HepG2 (cell line): ENCODE measurements at regions not wholly inside any gene's neighbourhood (a gene's known extent, or its start where the extent isn't known, plus 50 kb on each side); places are given as distances from the start of the nearest gene placed in this dataset.

Experiments
- BCL6 ChIP-seq: IDR thresholded peaks from 2 replicates; pipeline ENCODE4 v1.6.1; 2016; ENCODE audit warnings: missing genetic modification reagents, missing compliant biosample characterization
- BORCS8-MEF2B ChIP-seq: sonication (generic); formaldehyde crosslinking; IDR thresholded peaks from 2 replicates; pipeline ENCODE4 v1.8.0; 2022; ENCODE audit warnings: mild to moderate bottlenecking, missing genetic modification reagents
- DR1 ChIP-seq: sonication (generic); formaldehyde crosslinking; IDR thresholded peaks from 2 replicates; pipeline ENCODE4 v1.8.0; 2021; ENCODE audit warnings: mild to moderate bottlenecking, missing genetic modification reagents, inconsistent platforms
- HDAC2 ChIP-seq: sonication (generic); formaldehyde crosslinking; IDR thresholded peaks from 2 replicates; pipeline ENCODE4 v1.4.0; 2020; ENCODE audit warnings: missing genetic modification reagents
- HMG20A ChIP-seq: IDR thresholded peaks from 2 replicates; pipeline ENCODE4 v1.6.1; 2016; ENCODE audit warnings: borderline replicate concordance
- HOXA5 ChIP-seq: sonication (generic); formaldehyde crosslinking; IDR thresholded peaks from 2 replicates; pipeline ENCODE4 v1.4.0; 2020; ENCODE audit warnings: missing genetic modification reagents
- MED13 ChIP-seq: sonication (generic); formaldehyde crosslinking; IDR thresholded peaks from 2 replicates; pipeline ENCODE4 v1.5.0; 2020; ENCODE audit warnings: missing genetic modification reagents
- NR2F6 ChIP-seq, 2 experiments: IDR thresholded peaks; 2 replicates each; pipeline ENCODE4 v1.6.1; 2016; ENCODE audit warnings: antibody characterized with exemption in 1 of 2, mild to moderate bottlenecking in 1 of 2
- SP140L ChIP-seq: sonication (generic); formaldehyde crosslinking; IDR thresholded peaks from 2 replicates; pipeline ENCODE4 v1.4.0; 2020; ENCODE audit warnings: missing genetic modification reagents, borderline replicate concordance
- TCF7 ChIP-seq: sonication (generic); IDR thresholded peaks from 2 replicates; pipeline ENCODE4 v1.6.1; 2016; ENCODE audit warnings: antibody characterized with exemption, low read depth
- ZFY ChIP-seq: sonication (generic); formaldehyde crosslinking; IDR thresholded peaks from 2 replicates; pipeline ENCODE4 v1.4.0; 2020; ENCODE audit warnings: missing genetic modification reagents
- ZNF274 ChIP-seq: sonication (generic); formaldehyde crosslinking; IDR thresholded peaks from 2 replicates; pipeline ENCODE4 v1.5.1; 2020; ENCODE audit warnings: mild to moderate bottlenecking, missing genetic modification reagents
- ZNF431 ChIP-seq: sonication (generic); formaldehyde crosslinking; IDR thresholded peaks from 2 replicates; pipeline ENCODE4 v1.9.0; 2022; ENCODE audit warnings: missing genetic modification reagents, low read depth, mild to moderate bottlenecking, borderline replicate concordance
- ZNF577 ChIP-seq: sonication (generic); formaldehyde crosslinking; IDR thresholded peaks from 2 replicates; pipeline ENCODE4 v1.4.0; 2020; ENCODE audit warnings: mild to moderate bottlenecking, low read depth, missing genetic modification reagents, borderline replicate concordance
- ZSCAN25 ChIP-seq: sonication (generic); formaldehyde crosslinking; IDR thresholded peaks from 2 replicates; pipeline ENCODE4 v1.8.0; 2022; ENCODE audit warnings: mild to moderate bottlenecking, missing genetic modification reagents
- TF ChIP-seq, protein P1 (sequence below), 2 experiments: sonication (generic) in 1 of 2; formaldehyde crosslinking in 1 of 2; IDR thresholded peaks; 2 replicates each; pipeline versions ENCODE4 v1.5.1 to v1.6.1; 2011 to 2020; ENCODE audit warnings: borderline replicate concordance in 1 of 2, low read depth in 1 of 2, low read length in 1 of 2, mild to moderate bottlenecking in 1 of 2, missing genetic modification reagents in 1 of 2, moderate library complexity in 1 of 2
- TF ChIP-seq, protein P2 (sequence below): IDR thresholded peaks from 2 replicates; pipeline ENCODE4 v1.6.1; 2016; ENCODE audit warnings: mild to moderate bottlenecking
- TF ChIP-seq, protein P3 (sequence below): sonication (generic); formaldehyde crosslinking; IDR thresholded peaks from 2 replicates; pipeline ENCODE4 v1.5.0; 2020; ENCODE audit warnings: mild to moderate bottlenecking, missing genetic modification reagents
- TF ChIP-seq, protein P4 (sequence below): sonication (generic); formaldehyde crosslinking; IDR thresholded peaks from 2 replicates; pipeline ENCODE4 v1.5.1; 2020; ENCODE audit warnings: mild to moderate bottlenecking, missing genetic modification reagents, borderline replicate concordance

DNA sequence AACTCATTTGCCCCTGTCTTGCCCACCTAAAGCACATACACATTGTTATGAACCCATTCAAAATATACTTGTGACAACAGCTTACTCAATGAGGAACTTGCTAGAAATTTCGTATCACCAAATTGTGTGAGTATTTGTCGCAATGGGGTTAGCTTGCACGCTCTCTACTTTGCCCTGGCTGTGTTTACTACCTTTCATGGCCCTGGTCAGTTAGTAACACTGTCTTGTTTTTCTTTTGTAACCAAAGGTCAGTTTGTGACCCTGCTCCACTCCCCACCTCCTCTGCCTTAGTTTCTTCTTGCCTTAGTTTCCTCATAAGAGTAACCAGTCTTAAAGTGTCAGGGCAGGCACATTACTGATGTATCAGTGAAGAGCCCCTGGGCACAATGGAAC is 205.8 kb upstream of the EEA1 start (continued):
- TF ChIP-seq, protein P1, sequence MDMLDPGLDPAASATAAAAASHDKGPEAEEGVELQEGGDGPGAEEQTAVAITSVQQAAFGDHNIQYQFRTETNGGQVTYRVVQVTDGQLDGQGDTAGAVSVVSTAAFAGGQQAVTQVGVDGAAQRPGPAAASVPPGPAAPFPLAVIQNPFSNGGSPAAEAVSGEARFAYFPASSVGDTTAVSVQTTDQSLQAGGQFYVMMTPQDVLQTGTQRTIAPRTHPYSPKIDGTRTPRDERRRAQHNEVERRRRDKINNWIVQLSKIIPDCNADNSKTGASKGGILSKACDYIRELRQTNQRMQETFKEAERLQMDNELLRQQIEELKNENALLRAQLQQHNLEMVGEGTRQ (IDR thresholded peaks at IDR 0.05; ENCODE audit: low read depth, low read length): no peak
- TF ChIP-seq, protein P1 (CRISPR knock-in tag; IDR thresholded peaks at IDR 0.05; ENCODE audit: borderline replicate concordance): no peak
- TF ChIP-seq MED13 (CRISPR knock-in tag) (0 out of 2 replicates have a peak, but pooled peaks have one; percentile 15), ZSCAN25 (no peak; the same call in 1 of the 2 replicates), DR1 (no peak), ZNF274 (no peak), SP140L (CRISPR knock-in tag) (peak; percentile 30; the same call in 1 of the 2 replicates), ZFY (CRISPR knock-in tag) (peak; percentile 29; the same call in 1 of the 2 replicates), ZNF577 (CRISPR knock-in tag) (no peak), HDAC2 (CRISPR knock-in tag) (peak; percentile 67; the same call in 1 of the 2 replicates), ZNF431 (CRISPR knock-in tag) (peak; percentile 63; the same call in 1 of the 2 replicates), BORCS8-MEF2B (0 out of 2 replicates have a peak, but pooled peaks have one; percentile 35), BCL6 (peak; percentile 61), TCF7 (no peak; the same call in 1 of the 2 replicates), NR2F6 (IDR thresholded peaks at IDR 0.05) (peak; percentile 95), NR2F6 (CRISPR knock-in tag; IDR thresholded peaks at IDR 0.05) (peak; percentile 94), HOXA5 (peak; percentile 74), HMG20A (CRISPR knock-in tag) (no peak; the same call in 1 of the 2 replicates)
- TF ChIP-seq, protein P2, sequence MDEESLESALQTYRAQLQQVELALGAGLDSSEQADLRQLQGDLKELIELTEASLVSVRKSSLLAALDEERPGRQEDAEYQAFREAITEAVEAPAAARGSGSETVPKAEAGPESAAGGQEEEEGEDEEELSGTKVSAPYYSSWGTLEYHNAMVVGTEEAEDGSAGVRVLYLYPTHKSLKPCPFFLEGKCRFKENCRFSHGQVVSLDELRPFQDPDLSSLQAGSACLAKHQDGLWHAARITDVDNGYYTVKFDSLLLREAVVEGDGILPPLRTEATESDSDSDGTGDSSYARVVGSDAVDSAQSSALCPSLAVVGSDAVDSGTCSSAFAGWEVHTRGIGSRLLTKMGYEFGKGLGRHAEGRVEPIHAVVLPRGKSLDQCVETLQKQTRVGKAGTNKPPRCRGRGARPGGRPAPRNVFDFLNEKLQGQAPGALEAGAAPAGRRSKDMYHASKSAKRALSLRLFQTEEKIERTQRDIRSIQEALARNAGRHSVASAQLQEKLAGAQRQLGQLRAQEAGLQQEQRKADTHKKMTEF (CRISPR knock-in tag): peak; percentile 76
- TF ChIP-seq, protein P3, sequence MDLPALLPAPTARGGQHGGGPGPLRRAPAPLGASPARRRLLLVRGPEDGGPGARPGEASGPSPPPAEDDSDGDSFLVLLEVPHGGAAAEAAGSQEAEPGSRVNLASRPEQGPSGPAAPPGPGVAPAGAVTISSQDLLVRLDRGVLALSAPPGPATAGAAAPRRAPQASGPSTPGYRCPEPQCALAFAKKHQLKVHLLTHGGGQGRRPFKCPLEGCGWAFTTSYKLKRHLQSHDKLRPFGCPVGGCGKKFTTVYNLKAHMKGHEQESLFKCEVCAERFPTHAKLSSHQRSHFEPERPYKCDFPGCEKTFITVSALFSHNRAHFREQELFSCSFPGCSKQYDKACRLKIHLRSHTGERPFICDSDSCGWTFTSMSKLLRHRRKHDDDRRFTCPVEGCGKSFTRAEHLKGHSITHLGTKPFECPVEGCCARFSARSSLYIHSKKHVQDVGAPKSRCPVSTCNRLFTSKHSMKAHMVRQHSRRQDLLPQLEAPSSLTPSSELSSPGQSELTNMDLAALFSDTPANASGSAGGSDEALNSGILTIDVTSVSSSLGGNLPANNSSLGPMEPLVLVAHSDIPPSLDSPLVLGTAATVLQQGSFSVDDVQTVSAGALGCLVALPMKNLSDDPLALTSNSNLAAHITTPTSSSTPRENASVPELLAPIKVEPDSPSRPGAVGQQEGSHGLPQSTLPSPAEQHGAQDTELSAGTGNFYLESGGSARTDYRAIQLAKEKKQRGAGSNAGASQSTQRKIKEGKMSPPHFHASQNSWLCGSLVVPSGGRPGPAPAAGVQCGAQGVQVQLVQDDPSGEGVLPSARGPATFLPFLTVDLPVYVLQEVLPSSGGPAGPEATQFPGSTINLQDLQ (CRISPR knock-in tag): no peak
- TF ChIP-seq, protein P4, sequence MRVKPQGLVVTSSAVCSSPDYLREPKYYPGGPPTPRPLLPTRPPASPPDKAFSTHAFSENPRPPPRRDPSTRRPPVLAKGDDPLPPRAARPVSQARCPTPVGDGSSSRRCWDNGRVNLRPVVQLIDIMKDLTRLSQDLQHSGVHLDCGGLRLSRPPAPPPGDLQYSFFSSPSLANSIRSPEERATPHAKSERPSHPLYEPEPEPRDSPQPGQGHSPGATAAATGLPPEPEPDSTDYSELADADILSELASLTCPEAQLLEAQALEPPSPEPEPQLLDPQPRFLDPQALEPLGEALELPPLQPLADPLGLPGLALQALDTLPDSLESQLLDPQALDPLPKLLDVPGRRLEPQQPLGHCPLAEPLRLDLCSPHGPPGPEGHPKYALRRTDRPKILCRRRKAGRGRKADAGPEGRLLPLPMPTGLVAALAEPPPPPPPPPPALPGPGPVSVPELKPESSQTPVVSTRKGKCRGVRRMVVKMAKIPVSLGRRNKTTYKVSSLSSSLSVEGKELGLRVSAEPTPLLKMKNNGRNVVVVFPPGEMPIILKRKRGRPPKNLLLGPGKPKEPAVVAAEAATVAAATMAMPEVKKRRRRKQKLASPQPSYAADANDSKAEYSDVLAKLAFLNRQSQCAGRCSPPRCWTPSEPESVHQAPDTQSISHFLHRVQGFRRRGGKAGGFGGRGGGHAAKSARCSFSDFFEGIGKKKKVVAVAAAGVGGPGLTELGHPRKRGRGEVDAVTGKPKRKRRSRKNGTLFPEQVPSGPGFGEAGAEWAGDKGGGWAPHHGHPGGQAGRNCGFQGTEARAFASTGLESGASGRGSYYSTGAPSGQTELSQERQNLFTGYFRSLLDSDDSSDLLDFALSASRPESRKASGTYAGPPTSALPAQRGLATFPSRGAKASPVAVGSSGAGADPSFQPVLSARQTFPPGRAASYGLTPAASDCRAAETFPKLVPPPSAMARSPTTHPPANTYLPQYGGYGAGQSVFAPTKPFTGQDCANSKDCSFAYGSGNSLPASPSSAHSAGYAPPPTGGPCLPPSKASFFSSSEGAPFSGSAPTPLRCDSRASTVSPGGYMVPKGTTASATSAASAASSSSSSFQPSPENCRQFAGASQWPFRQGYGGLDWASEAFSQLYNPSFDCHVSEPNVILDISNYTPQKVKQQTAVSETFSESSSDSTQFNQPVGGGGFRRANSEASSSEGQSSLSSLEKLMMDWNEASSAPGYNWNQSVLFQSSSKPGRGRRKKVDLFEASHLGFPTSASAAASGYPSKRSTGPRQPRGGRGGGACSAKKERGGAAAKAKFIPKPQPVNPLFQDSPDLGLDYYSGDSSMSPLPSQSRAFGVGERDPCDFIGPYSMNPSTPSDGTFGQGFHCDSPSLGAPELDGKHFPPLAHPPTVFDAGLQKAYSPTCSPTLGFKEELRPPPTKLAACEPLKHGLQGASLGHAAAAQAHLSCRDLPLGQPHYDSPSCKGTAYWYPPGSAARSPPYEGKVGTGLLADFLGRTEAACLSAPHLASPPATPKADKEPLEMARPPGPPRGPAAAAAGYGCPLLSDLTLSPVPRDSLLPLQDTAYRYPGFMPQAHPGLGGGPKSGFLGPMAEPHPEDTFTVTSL: 0 out of 2 replicates have a peak, but pooled peaks have one; percentile 72
